HCT116 (cell line): ENCODE measurements at regions not wholly inside any gene's neighbourhood (a gene's known extent, or its start where the extent isn't known, plus 50 kb on each side); places are given as distances from the start of the nearest gene placed in this dataset.

Experiments used
- ATAC-seq: fragments of 200-7000 bp; cut with Tn5 transposase; 2 replicates; pipeline ENCODE4 v1.9.1; 2020; ENCODE audit warnings: mild to moderate bottlenecking, moderate library complexity
- BruUV-seq: library from RNA; stranded (reverse); fragments of 400-500 nt; replicated peaks from 2 replicates; lab custom pipeline; 2021; lab: Mats Ljungman, UMichigan
- CTCF ChIA-PET: fragments of 300-600 bp; sonication (Branson Sonifier 250); formaldehyde crosslinking; loops from one replicate; lab custom pipeline; 2021; ENCODE audit warnings: antibody characterized with exemption; lab: Charles Lee
- POLR2A ChIA-PET: fragments of 300-600, 350-600 bp; sonication (Branson Sonifier 250); formaldehyde crosslinking; loops from one replicate; lab custom pipeline; 2021; ENCODE audit warnings: antibody characterized with exemption; lab: Charles Lee
- RAD21 ChIA-PET, 2 experiments: fragments of 300-600 bp; sonication (Branson Sonifier 250); formaldehyde crosslinking; loops; one replicate each; lab custom pipeline; 2023; ENCODE audit warnings: low total read pairs in 2 of 2; ENCODE audit not compliant: uncharacterized antibody in 2 of 2, unreplicated experiment in 2 of 2, low non-redundant PET in 1 of 2; lab: Charles Lee
- DNase-seq: peaks from one replicate; pipeline ENCODE4 v3.0.0-alpha.2; 2010; ENCODE audit warnings: low read depth, low spot score
- H2AFZ ChIP-seq: fragments of 200-600 bp; shearing (Covaris generic), sonication (generic); 2 replicates; pipeline ENCODE4 v1.6.1; 2017; ENCODE audit warnings: low read depth, mixed run types, mixed read lengths, antibody characterized with exemption, low read length; ENCODE audit not compliant: poor library complexity, severe bottlenecking
- H3K27ac ChIP-seq: 2 replicates; pipeline ENCODE4 v1.5.1; 2012; ENCODE audit warnings: low read depth, low read length
- H3K27me3 ChIP-seq: fragments of 200-600 bp; sonication (generic); 2 replicates; pipeline ENCODE4 v1.6.1; 2016; ENCODE audit warnings: mixed run types, low read length, mixed read lengths; ENCODE audit not compliant: insufficient read depth
- H3K36me3 ChIP-seq, 2 experiments: fragments of 200-500 bp in 1 of 2; fragments of 200-600 bp in 1 of 2; sonication (Bioruptor generic) in 1 of 2; sonication (generic) in 1 of 2; 2 replicates each; pipeline versions ENCODE4 v1.5.1 to v1.6.1; 2014 to 2016; ENCODE audit warnings: low read length in 2 of 2, inconsistent platforms in 1 of 2, mixed read lengths in 1 of 2, mixed run types in 1 of 2; ENCODE audit not compliant: insufficient read depth in 2 of 2, control insufficient read depth in 1 of 2
- H3K4me1 ChIP-seq, 2 experiments: fragments of 200-600 bp in 1 of 2; sonication (generic) in 1 of 2; 2 replicates each; pipeline versions ENCODE4 v1.5.1 to v1.6.1; 2012 to 2017; ENCODE audit warnings: low read length in 2 of 2, inconsistent platforms in 1 of 2, mild to moderate bottlenecking in 1 of 2, mixed read lengths in 1 of 2, mixed run types in 1 of 2, moderate library complexity in 1 of 2; ENCODE audit not compliant: insufficient read depth in 2 of 2, control insufficient read depth in 1 of 2
- H3K4me2 ChIP-seq: fragments of 200-600 bp; sonication (generic); 2 replicates; pipeline ENCODE4 v1.6.1; 2017; ENCODE audit warnings: mixed run types, low read length, mixed read lengths
- H3K4me3 ChIP-seq, 2 experiments: fragments of 200-600 bp in 1 of 2; sonication (generic) in 1 of 2; replicated peaks in 1 of 2; 2 replicates each; pipeline ENCODE4 v1.5.1; 2011 to 2016; ENCODE audit warnings: low read length in 2 of 2, control low read depth in 1 of 2, low read depth in 1 of 2, mild to moderate bottlenecking in 1 of 2, mixed read lengths in 1 of 2, mixed run types in 1 of 2
- H3K79me2 ChIP-seq: fragments of 200-600 bp; sonication (generic); 2 replicates; pipeline ENCODE4 v1.6.1; 2017; ENCODE audit warnings: mild to moderate bottlenecking, mixed run types, low read length, moderate library complexity, mixed read lengths; ENCODE audit not compliant: insufficient read depth
- H3K9ac ChIP-seq: fragments of 200-600 bp; sonication (generic); 2 replicates; pipeline ENCODE4 v1.6.1; 2016; ENCODE audit warnings: low read length, mixed read lengths
- H3K9me2 ChIP-seq: fragments of 200-600 bp; sonication (generic), shearing (Covaris generic); 2 replicates; pipeline ENCODE4 v1.6.1; 2017; ENCODE audit warnings: mixed run types, mild to moderate bottlenecking, moderate library complexity; ENCODE audit not compliant: insufficient read depth
- H3K9me3 ChIP-seq, 2 experiments: fragments of 200-500 bp in 1 of 2; fragments of 200-600 bp in 1 of 2; sonication (Bioruptor generic) in 1 of 2; sonication (generic) in 1 of 2; 2 replicates each; pipeline ENCODE4 v1.6.1; 2014 to 2017; ENCODE audit warnings: low read length in 2 of 2, mixed read lengths in 2 of 2, inconsistent platforms in 1 of 2, low read depth in 1 of 2, mild to moderate bottlenecking in 1 of 2, mixed run types in 1 of 2, moderate library complexity in 1 of 2; ENCODE audit not compliant: control insufficient read depth in 1 of 2, insufficient read depth in 1 of 2
- H4K20me1 ChIP-seq: fragments of 200-600 bp; sonication (generic), shearing (Covaris generic); 2 replicates; pipeline ENCODE4 v1.6.1; 2017; ENCODE audit warnings: mixed run types, mild to moderate bottlenecking, moderate library complexity; ENCODE audit not compliant: insufficient read depth
- CEBPB ChIP-seq: IDR thresholded peaks from 2 replicates; pipeline ENCODE4 v1.6.1; 2012; ENCODE audit warnings: low read depth
- CTCF ChIP-seq, 3 experiments: fragments of 200-600 bp in 1 of 3; sonication (generic) in 1 of 3; IDR thresholded peaks in 2 of 3; conservative IDR thresholded peaks in 1 of 3; 2 replicates each; pipeline ENCODE4 v1.5.1; 2012 to 2017; ENCODE audit warnings: low read depth in 2 of 3, low read length in 2 of 3, antibody characterized with exemption in 1 of 3, borderline replicate concordance in 1 of 3, control low read depth in 1 of 3, mild to moderate bottlenecking in 1 of 3, mixed read lengths in 1 of 3, mixed run types in 1 of 3, moderate library complexity in 1 of 3; ENCODE audit not compliant: insufficient read depth in 1 of 3
- ELF1 ChIP-seq: IDR thresholded peaks from 2 replicates; pipeline ENCODE4 v1.6.1; 2012; ENCODE audit warnings: low read depth, borderline replicate concordance
- EZH2 ChIP-seq: fragments of 200-600 bp; sonication (generic); IDR thresholded peaks from 2 replicates; pipeline ENCODE4 v1.6.1; 2017; ENCODE audit warnings: antibody characterized with exemption, mixed run types
- POLR2A ChIP-seq: IDR thresholded peaks from 2 replicates; pipeline ENCODE4 v1.7.0; 2011; ENCODE audit warnings: borderline replicate concordance; ENCODE audit not compliant: insufficient read depth, insufficient read length; ENCODE audit errors: extremely low read depth
- SIN3A ChIP-seq: IDR thresholded peaks from 2 replicates; pipeline ENCODE4 v1.6.1; 2012; ENCODE audit warnings: low read depth
- TCF7L2 ChIP-seq: IDR thresholded peaks from 2 replicates; pipeline ENCODE4 v1.7.0; 2011; ENCODE audit warnings: borderline replicate concordance, inconsistent platforms; ENCODE audit not compliant: insufficient read depth, insufficient read length; ENCODE audit errors: extremely low read depth
- ZBTB33 ChIP-seq: IDR thresholded peaks from 2 replicates; pipeline ENCODE4 v1.6.1; 2011; ENCODE audit warnings: mild to moderate bottlenecking, low read length, moderate library complexity; ENCODE audit not compliant: insufficient replicate concordance; ENCODE audit errors: extremely low read depth
- intact Hi-C: fragments of 100-400 bp; cut with micrococcal nuclease; formaldehyde crosslinking; loops from 2 replicates; pipeline ENCODE4 v1.10.0; 2022

GRCh38 chr13:70856025-70856424 is 747.8 kb upstream of the KLHL1 start:
- DNase-seq = no peak
- no peak overlapping the region for H3K9ac ChIP-seq
- H3K9me3 ChIP-seq = no peaks in the 10 kb centered on the region
- ChIA-PET POLR2A (no interaction called here), CTCF (no interaction called here)
- H3K27ac ChIP-seq = no peak overlapping the region
- TF ChIP-seq TCF7L2 (no peak), CTCF (IDR thresholded peaks at IDR 0.05 in 2 of 3, conservative IDR thresholded peaks at IDR 0.05 in 1 of 3; ENCODE audit: borderline replicate concordance in 1 of 3, insufficient read depth in 1 of 3, low read depth in 2 of 3, low read length in 2 of 3) (no peak), CEBPB (no peak), POLR2A (no peak), EZH2 (no peak), ZBTB33 (no peak), ELF1 (no peak), SIN3A (no peak)
- TF ChIP-seq, all 23 proteins: peak for 0
- no peak overlapping the region for H3K4me3 ChIP-seq
- no peaks in the 10 kb centered on the region for H3K4me1 ChIP-seq
- H3K79me2 ChIP-seq = no peaks in the 10 kb centered on the region
- H4K20me1 ChIP-seq = no peaks in the 10 kb centered on the region
- H2AFZ ChIP-seq = no peak overlapping the region
- H3K4me2 ChIP-seq = no peak overlapping the region
- H3K9me2 ChIP-seq = no peaks in the 10 kb centered on the region
- RAD21 ChIA-PET = no interaction called here
- no peaks in the 10 kb centered on the region for H3K27me3 ChIP-seq
- no peak for ATAC-seq
- BruUV-seq = no TSS peak
- intact Hi-C loops = no loop called here
- H3K36me3 ChIP-seq = no peaks in the 10 kb centered on the region
